GM12878 (cell line): ENCODE measurements at regions not wholly inside any gene's neighbourhood (a gene's known extent, or its start where the extent isn't known, plus 50 kb on each side); places are given as distances from the start of the nearest gene placed in this dataset.

ENCODE experiments used
- ATAC-seq: fragments of 200-7000 bp; cut with Tn5 transposase; 3 replicates; pipeline ENCODE4 v1.9.1; 2020; ENCODE audit warnings: mild to moderate bottlenecking, moderate library complexity
- BruUV-seq: library from RNA; stranded (reverse); fragments of 400-500 nt; replicated peaks from 2 replicates; lab custom pipeline; 2021; lab: Mats Ljungman, UMichigan
- CTCF ChIA-PET: fragments of 300-600 bp; sonication (Branson Sonifier 250); formaldehyde crosslinking; extraction: SDS; loops from one replicate; lab custom pipeline; 2021; ENCODE audit warnings: inconsistent platforms; lab: Yijun Ruan, JAX
- POLR2A ChIA-PET: fragments of 350-600 bp; formaldehyde crosslinking; extraction: SDS; loops from one replicate; lab custom pipeline; 2021; ENCODE audit warnings: inconsistent platforms; lab: Charles Lee
- RAD21 ChIA-PET: fragments of 300-600 bp; sonication (Branson Sonifier 250); formaldehyde crosslinking; loops from one replicate; lab custom pipeline; 2023; ENCODE audit warnings: antibody characterized with exemption; ENCODE audit not compliant: unreplicated experiment; lab: Charles Lee
- SMC1A ChIA-PET: fragments of 300-600 bp; sonication (Branson Sonifier 250); formaldehyde crosslinking; loops from one replicate; lab custom pipeline; 2023; ENCODE audit not compliant: unreplicated experiment, uncharacterized antibody; lab: Charles Lee
- DNase-seq: peaks from one replicate; pipeline ENCODE4 v3.0.0-alpha.2; 2011; ENCODE audit warnings: low read depth, low spot score
- FAIRE-seq: peaks from 3 replicates; lab custom pipeline; 2011; peaks lifted over from hg19 to GRCh38; lab: Jason Lieb, UNC
- H2AFZ ChIP-seq: 2 replicates; pipeline ENCODE4 v1.6.0; 2011; ENCODE audit warnings: low read depth, low read length, control low read depth; ENCODE audit not compliant: control insufficient read depth
- H3K27ac ChIP-seq: 2 replicates; pipeline ENCODE4 v1.5.1; 2011; ENCODE audit warnings: control low read depth; ENCODE audit not compliant: control insufficient read depth, insufficient read depth
- H3K27me3 ChIP-seq, 2 experiments: replicated peaks in 1 of 2; 2 replicates each; pipeline versions ENCODE4 v1.6.0 to v1.6.1; 2011; ENCODE audit warnings: low read length in 1 of 2; ENCODE audit not compliant: control insufficient read depth in 2 of 2, insufficient read depth in 2 of 2
- H3K36me3 ChIP-seq, 2 experiments: 2 replicates each; pipeline ENCODE4 v1.5.1; 2011; ENCODE audit warnings: low read length in 1 of 2; ENCODE audit not compliant: control insufficient read depth in 2 of 2, insufficient read depth in 2 of 2
- H3K4me1 ChIP-seq: 2 replicates; pipeline ENCODE4 v1.6.1; 2011; ENCODE audit warnings: mild to moderate bottlenecking, low read length, moderate library complexity, mixed read lengths; ENCODE audit not compliant: control insufficient read depth, insufficient read depth
- H3K4me2 ChIP-seq: 2 replicates; pipeline ENCODE4 v1.6.0; 2011; ENCODE audit warnings: control low read depth; ENCODE audit not compliant: control insufficient read depth, insufficient read depth
- H3K4me3 ChIP-seq: fragments of 200-600 bp; sonication (generic); 2 replicates; pipeline ENCODE4 v1.5.1; 2016
- H3K79me2 ChIP-seq: 2 replicates; pipeline ENCODE4 v1.6.0; 2011; ENCODE audit warnings: low read length; ENCODE audit not compliant: control insufficient read depth, insufficient read depth
- H3K9ac ChIP-seq: 2 replicates; pipeline ENCODE4 v1.8.0; 2011; ENCODE audit warnings: low read length, control low read depth, mixed read lengths; ENCODE audit not compliant: control insufficient read depth, insufficient read depth
- H3K9me3 ChIP-seq: replicated peaks from 3 replicates; pipeline ENCODE4 v1.5.1; 2011; ENCODE audit warnings: mild to moderate bottlenecking, low read length; ENCODE audit not compliant: control insufficient read depth, insufficient read depth
- H4K20me1 ChIP-seq: 2 replicates; pipeline ENCODE4 v1.6.0; 2011; ENCODE audit not compliant: control insufficient read depth, insufficient read depth
- BMI1 ChIP-seq: fragments of 450-650 bp; IDR thresholded peaks from 2 replicates; pipeline ENCODE4 v1.6.1; 2016; ENCODE audit warnings: mild to moderate bottlenecking, moderate library complexity, borderline replicate concordance
- CBX3 ChIP-seq: fragments of 200-600 bp; sonication (generic); IDR thresholded peaks from 2 replicates; pipeline ENCODE4 v1.6.1; 2016; ENCODE audit warnings: low read depth, borderline replicate concordance
- CEBPB ChIP-seq, 2 experiments: fragments of 150-350 bp in 1 of 2; IDR thresholded peaks; 2 replicates each; pipeline ENCODE4 v1.6.1; 2012 to 2014; ENCODE audit warnings: low read depth in 2 of 2, low read length in 2 of 2, borderline replicate concordance in 1 of 2, inconsistent platforms in 1 of 2
- FOXM1 ChIP-seq: IDR thresholded peaks from 2 replicates; pipeline ENCODE4 v1.6.1; 2012; ENCODE audit warnings: low read depth, mild to moderate bottlenecking, inconsistent platforms, low read length, moderate library complexity
- IKZF1 ChIP-seq: fragments of 450-650 bp; conservative IDR thresholded peaks from 2 replicates; pipeline ENCODE4 v1.6.1; 2017; ENCODE audit warnings: antibody characterized with exemption, mild to moderate bottlenecking
- NFIC ChIP-seq: IDR thresholded peaks from 2 replicates; pipeline ENCODE4 v1.6.1; 2012; ENCODE audit warnings: low read depth, mild to moderate bottlenecking, inconsistent platforms, low read length, moderate library complexity
- NR2C1 ChIP-seq: fragments of 450-650 bp; IDR thresholded peaks from 2 replicates; pipeline ENCODE4 v1.6.1; 2017; ENCODE audit warnings: antibody characterized with exemption, mild to moderate bottlenecking, moderate library complexity
- NR2C2 ChIP-seq: IDR thresholded peaks from 2 replicates; pipeline ENCODE4 v1.6.1; 2011; ENCODE audit warnings: borderline replicate concordance, low read depth; ENCODE audit not compliant: control insufficient read depth, insufficient read length
- POLR2AphosphoS5 ChIP-seq: IDR thresholded peaks from 2 replicates; pipeline ENCODE4 v1.6.1; 2011; ENCODE audit warnings: mild to moderate bottlenecking, low read length, inconsistent platforms
- RCOR1 ChIP-seq: conservative IDR thresholded peaks from 2 replicates; pipeline ENCODE4 v1.6.1; 2012; ENCODE audit warnings: low read depth, low read length, improper control_type of control experiment
- RELA ChIP-seq: fragments of 450-650 bp; IDR thresholded peaks from 2 replicates; pipeline ENCODE4 v1.8.0; 2014; ENCODE audit warnings: borderline replicate concordance; ENCODE audit not compliant: partially characterized antibody
- SIN3A ChIP-seq: IDR thresholded peaks from 2 replicates; pipeline ENCODE4 v1.6.1; 2012; ENCODE audit warnings: low read depth, low read length, improper control_type of control experiment
- SMARCA5 ChIP-seq: fragments of 450-650 bp; IDR thresholded peaks from 2 replicates; pipeline ENCODE4 v1.6.1; 2017; ENCODE audit warnings: mild to moderate bottlenecking
- SMC3 ChIP-seq: IDR thresholded peaks from 2 replicates; pipeline ENCODE4 v1.6.1; 2011; ENCODE audit warnings: low read length, improper control_type of control experiment, borderline replicate concordance
- TCF3 ChIP-seq: IDR thresholded peaks from 2 replicates; pipeline ENCODE4 v1.6.1; 2012; ENCODE audit warnings: low read depth, mild to moderate bottlenecking, low read length, borderline replicate concordance; ENCODE audit not compliant: insufficient read depth
- WGBS: methylation state at CpG from one replicate; pipeline ENCODE4 v1.1.6; 2016; ENCODE audit warnings: low lambda C conversion rate; ENCODE audit not compliant: insufficient replicate concordance, insufficient coverage; ENCODE audit errors: missing lambda C conversion rate; 5-methylcytosine and 5-hydroxymethylcytosine counted together
- in situ Hi-C: fragments of 300-500 bp; cut with MboI; formaldehyde crosslinking; loops from 9 replicates; pipeline ENCODE4 v1.14.3; 2018; ENCODE audit warnings: mixed read lengths
- intact Hi-C: fragments of 100-400 bp; cut with micrococcal nuclease; formaldehyde crosslinking; loops from one replicate; pipeline ENCODE4 v1.14.2; 2022; ENCODE audit not compliant: unreplicated experiment
- TF ChIP-seq, protein P1 (sequence below): IDR thresholded peaks from 2 replicates; pipeline ENCODE4 v1.6.1; 2011; ENCODE audit warnings: low read depth, mild to moderate bottlenecking, low read length, moderate library complexity, borderline replicate concordance; ENCODE audit errors: extremely low read depth
- TF ChIP-seq, protein P2 (sequence below): fragments of 450-650 bp; IDR thresholded peaks from 2 replicates; pipeline ENCODE4 v1.6.1; 2014; ENCODE audit warnings: mild to moderate bottlenecking

DNA sequence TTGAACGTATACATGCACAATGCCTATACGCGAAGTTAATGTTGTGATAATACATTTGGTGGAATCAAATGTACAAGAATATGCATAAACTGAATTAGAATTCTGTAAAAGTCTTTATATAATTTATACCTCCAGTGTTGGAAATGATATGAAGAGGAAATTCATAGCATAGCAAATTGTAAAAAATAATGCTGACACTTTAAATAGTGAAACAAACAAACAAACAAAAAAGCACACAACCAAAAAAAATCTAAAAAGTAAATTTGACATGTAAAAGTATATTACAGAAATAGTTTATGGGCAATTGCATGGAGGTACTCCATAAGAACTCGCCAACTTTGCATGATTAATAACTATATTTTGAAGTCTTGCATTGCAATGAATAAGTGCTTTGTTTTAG is 780.9 kb downstream of the TBC1D32 start:
- ChIA-PET CTCF (no interaction called here), POLR2A (no interaction called here), RAD21 (no interaction called here), SMC1A (no interaction called here)
- BruUV-seq: no TSS peak
- no peak overlapping the region for H3K9ac ChIP-seq
- no peaks in the 10 kb centered on the region for H3K27me3 ChIP-seq
- H2AFZ ChIP-seq: no peak overlapping the region
- DNase-seq (no peak), FAIRE-seq (no peak), ATAC-seq (no peak)
- TF ChIP-seq IKZF1: no peak
- TF ChIP-seq POLR2AphosphoS5: no peak
- TF ChIP-seq RELA: no peak
- no peak for TF ChIP-seq RCOR1
- no peak for TF ChIP-seq SMC3
- TF ChIP-seq FOXM1: no peak
- TF ChIP-seq NR2C1: no peak
- no peak for TF ChIP-seq NR2C2
- TF ChIP-seq, protein P1, sequence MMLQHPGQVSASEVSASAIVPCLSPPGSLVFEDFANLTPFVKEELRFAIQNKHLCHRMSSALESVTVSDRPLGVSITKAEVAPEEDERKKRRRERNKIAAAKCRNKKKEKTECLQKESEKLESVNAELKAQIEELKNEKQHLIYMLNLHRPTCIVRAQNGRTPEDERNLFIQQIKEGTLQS: no peak
- TF ChIP-seq SIN3A: no peak
- no peak for TF ChIP-seq NFIC
- TF ChIP-seq SMARCA5: no peak
- TF ChIP-seq, protein P2, sequence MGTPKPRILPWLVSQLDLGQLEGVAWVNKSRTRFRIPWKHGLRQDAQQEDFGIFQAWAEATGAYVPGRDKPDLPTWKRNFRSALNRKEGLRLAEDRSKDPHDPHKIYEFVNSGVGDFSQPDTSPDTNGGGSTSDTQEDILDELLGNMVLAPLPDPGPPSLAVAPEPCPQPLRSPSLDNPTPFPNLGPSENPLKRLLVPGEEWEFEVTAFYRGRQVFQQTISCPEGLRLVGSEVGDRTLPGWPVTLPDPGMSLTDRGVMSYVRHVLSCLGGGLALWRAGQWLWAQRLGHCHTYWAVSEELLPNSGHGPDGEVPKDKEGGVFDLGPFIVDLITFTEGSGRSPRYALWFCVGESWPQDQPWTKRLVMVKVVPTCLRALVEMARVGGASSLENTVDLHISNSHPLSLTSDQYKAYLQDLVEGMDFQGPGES: no peak
- no peak for TF ChIP-seq CBX3
- TF ChIP-seq BMI1: no peak
- no peak for TF ChIP-seq CEBPB (IDR thresholded peaks at IDR 0.05; ENCODE audit: borderline replicate concordance in 1 of 2, low read depth in 2 of 2, low read length in 2 of 2)
- TF ChIP-seq TCF3: no peak
- no peak overlapping the region for H3K4me2 ChIP-seq
- H3K79me2 ChIP-seq: no peaks in the 10 kb centered on the region
- no peaks in the 10 kb centered on the region for H3K9me3 ChIP-seq
- H3K4me1 ChIP-seq: no peaks in the 10 kb centered on the region
- 66% methylated on average over 4 of the region's 4 CpGs for WGBS
- intact Hi-C loops (no loop called here), in situ Hi-C loops (no loop called here)
- no peak overlapping the region for H3K4me3 ChIP-seq
- H3K27ac ChIP-seq: no peak overlapping the region
- no peaks in the 10 kb centered on the region for H3K36me3 ChIP-seq
- H4K20me1 ChIP-seq: no peaks in the 10 kb centered on the region
